ENCODE measurements at regions not wholly inside any gene's neighbourhood (a gene's known extent, or its start where the extent isn't known, plus 50 kb on each side); places are given as distances from the start of the nearest gene placed in this dataset.

- no peaks in the 10 kb centered on the region for H3K4me1 Mint-ChIP-seq
- Histone ChIP-seq H2BK12ac (ENCODE audit: insufficient read length, low read depth, low read length) (no peak overlapping the region), H4K5ac (ENCODE audit: insufficient read length, low read depth, low read length) (no peak overlapping the region), H4K20me1 (ENCODE audit: control insufficient read depth, insufficient read depth, insufficient read length) (no peaks in the 10 kb centered on the region), H3K79me2 (ENCODE audit: insufficient read depth, low read length) (no peaks in the 10 kb centered on the region), H3K4me1 (ENCODE audit: insufficient read depth, low read length) (no peaks in the 10 kb centered on the region), H3K23ac (ENCODE audit: insufficient read length, low read depth, low read length) (no peak overlapping the region), H2BK15ac (ENCODE audit: low read depth, low read length) (no peak overlapping the region), H3K9me3 (ENCODE audit: control insufficient read depth, low read depth, low read length) (no peaks in the 10 kb centered on the region), H3K79me1 (ENCODE audit: insufficient read depth, low read depth, low read length, poor library complexity, severe bottlenecking) (no peaks in the 10 kb centered on the region), H3T11ph (ENCODE audit: low read length) (no peak overlapping the region), H2BK20ac (ENCODE audit: low read depth, low read length, poor library complexity, severe bottlenecking) (no peak overlapping the region), H3K56ac (ENCODE audit: insufficient read length, low read depth, low read length) (no peak overlapping the region), H3K14ac (ENCODE audit: insufficient read depth, low read length) (no peak overlapping the region), H3K4ac (ENCODE audit: low read depth, low read length) (no peak overlapping the region), H3K27ac (ENCODE audit: insufficient read length, low read depth, low read length) (no peak overlapping the region), H4K8ac (replicated peaks; ENCODE audit: insufficient read length, low read depth, low read length) (no peak overlapping the region), H3K23me2 (ENCODE audit: insufficient read length, low read depth, low read length, poor library complexity, severe bottlenecking) (no peaks in the 10 kb centered on the region), H2BK120ac (ENCODE audit: low read depth, low read length, poor library complexity, severe bottlenecking) (no peak overlapping the region), H3K27me3 (ENCODE audit: insufficient read depth, low read length) (no peaks in the 10 kb centered on the region), H3K4me2 (ENCODE audit: insufficient read depth, insufficient read length, low read length) (no peak overlapping the region), H4K91ac (ENCODE audit: insufficient read length, low read depth, low read length) (no peak overlapping the region), H2AK5ac (ENCODE audit: insufficient read length, low read length) (no peak overlapping the region), H2BK5ac (ENCODE audit: insufficient read length, low read length) (no peak overlapping the region), H2AFZ (ENCODE audit: low read length) (no peak overlapping the region), H3K18ac (ENCODE audit: insufficient read length, low read depth, low read length) (no peak overlapping the region), H3K9ac (ENCODE audit: extremely low read depth, insufficient read length, low read length) (no peak overlapping the region)
- no peak for DNase-seq
- no peaks in the 10 kb centered on the region for H3K36me3 Mint-ChIP-seq (ENCODE audit: insufficient read depth in 1 of 3, low read depth in 3 of 3)
- no peaks in the 10 kb centered on the region for H3K9me3 Mint-ChIP-seq
- no peaks in the 10 kb centered on the region for H3K27me3 Mint-ChIP-seq (ENCODE audit: low read depth)
- WGBS (ENCODE audit: extremely low coverage, insufficient read length, low lambda C conversion rate): no CpG with 5 or more reads among the region's 5 CpGs
- H3K27ac Mint-ChIP-seq: no peak overlapping the region
- no peak overlapping the region for H3K4me3 Mint-ChIP-seq
- TF ChIP-seq CTCF (conservative IDR thresholded peaks at IDR 0.05): no peak
These were observed 911.7 kb upstream of the SLITRK6 start for GRCh38 chr13:86710896-86711295.

Measured in H9 (cell line).